Neural progenitor cell (in vitro differentiated cells): ENCODE measurements at regions not wholly inside any gene's neighbourhood (a gene's known extent, or its start where the extent isn't known, plus 50 kb on each side); places are given as distances from the start of the nearest gene placed in this dataset.

Source experiments
- CTCF ChIP-seq: fragments of 200-600 bp; sonication (generic); IDR thresholded peaks from 2 replicates; pipeline ENCODE4 v1.5.1; 2017; ENCODE audit warnings: antibody characterized with exemption, mild to moderate bottlenecking
- EZH2 ChIP-seq: fragments of 200-600 bp; sonication (generic); IDR thresholded peaks from 2 replicates; pipeline ENCODE4 v1.6.1; 2017; ENCODE audit warnings: antibody characterized with exemption, mild to moderate bottlenecking, moderate library complexity
- EZH2phosphoT487 ChIP-seq: fragments of 200-600 bp; sonication (generic); IDR thresholded peaks from 2 replicates; pipeline ENCODE4 v1.6.1; 2017; ENCODE audit warnings: antibody characterized with exemption

GRCh38 chr2:185998562-185999070 is 260.0 kb downstream of the FSIP2 start:
- TF ChIP-seq CTCF (no peak), EZH2 (no peak), EZH2phosphoT487 (no peak)
